ENCODE measurements at regions not wholly inside any gene's neighbourhood (a gene's known extent, or its start where the extent isn't known, plus 50 kb on each side); places are given as distances from the start of the nearest gene placed in this dataset.

- TF ChIP-seq CTCF (IDR thresholded peaks at IDR 0.05; ENCODE audit: insufficient read depth, low read depth, low read length): no peak
- TF ChIP-seq EZH2 (IDR thresholded peaks at IDR 0.05; ENCODE audit: insufficient read depth, low read length): no peak
Measured at GRCh38 chr4:126718136-126718535, 914.6 kb upstream of the INTU start.
